ENCODE measurements at regions not wholly inside any gene's neighbourhood (a gene's known extent, or its start where the extent isn't known, plus 50 kb on each side); places are given as distances from the start of the nearest gene placed in this dataset.

DNA sequence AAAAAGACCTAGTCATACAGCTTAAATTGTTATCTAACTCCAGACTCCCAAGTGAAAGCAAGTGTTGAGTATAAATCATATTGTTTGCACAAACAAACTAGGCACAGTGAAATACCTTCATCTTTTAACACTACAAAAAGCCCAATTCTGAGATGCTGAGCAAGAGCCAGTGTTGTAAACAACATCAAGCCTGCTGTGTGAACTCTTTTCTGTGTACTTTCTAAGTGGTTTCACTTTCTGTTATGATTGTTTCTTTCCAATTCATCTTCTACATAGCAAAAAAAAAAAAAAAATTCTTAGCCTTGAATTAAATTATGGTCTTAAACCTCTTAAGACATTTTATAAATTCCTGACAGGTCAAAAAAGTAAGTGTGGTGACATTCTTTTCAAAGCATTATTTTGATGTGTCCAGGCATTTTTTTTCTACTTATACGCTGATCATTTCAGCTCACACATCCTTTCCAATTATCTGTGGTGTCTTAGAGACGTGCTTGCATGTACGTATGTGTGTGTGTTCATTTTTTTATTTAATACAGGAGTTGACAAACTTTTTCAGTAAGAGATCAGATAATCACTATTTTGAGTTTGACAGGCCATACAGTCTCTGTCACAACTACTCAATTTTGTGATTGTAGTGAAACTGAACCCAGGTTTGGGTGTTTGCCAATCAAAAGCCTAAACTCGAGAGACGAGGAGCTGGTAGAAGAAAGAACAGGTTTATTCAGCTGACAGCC is 556.1 kb downstream of the CDH9 start:
- Histone ChIP-seq H3K27me3 (no peaks in the 10 kb centered on the region), H3K36me3 (no peaks in the 10 kb centered on the region), H3K9me3 (no peaks in the 10 kb centered on the region), H3K4me1 (no peaks in the 10 kb centered on the region), H3K27ac (no peak overlapping the region), H3K4me3 (no peak overlapping the region)
- FAIRE-seq (no peak), ATAC-seq (no peak), DNase-seq (no peak)
- 56 to 67% methylated on average over 5 of the region's 5 CpGs for WGBS, 2 donors
- intact Hi-C loops (cut with DNase I): no loop called here
- TF ChIP-seq, protein P1, sequence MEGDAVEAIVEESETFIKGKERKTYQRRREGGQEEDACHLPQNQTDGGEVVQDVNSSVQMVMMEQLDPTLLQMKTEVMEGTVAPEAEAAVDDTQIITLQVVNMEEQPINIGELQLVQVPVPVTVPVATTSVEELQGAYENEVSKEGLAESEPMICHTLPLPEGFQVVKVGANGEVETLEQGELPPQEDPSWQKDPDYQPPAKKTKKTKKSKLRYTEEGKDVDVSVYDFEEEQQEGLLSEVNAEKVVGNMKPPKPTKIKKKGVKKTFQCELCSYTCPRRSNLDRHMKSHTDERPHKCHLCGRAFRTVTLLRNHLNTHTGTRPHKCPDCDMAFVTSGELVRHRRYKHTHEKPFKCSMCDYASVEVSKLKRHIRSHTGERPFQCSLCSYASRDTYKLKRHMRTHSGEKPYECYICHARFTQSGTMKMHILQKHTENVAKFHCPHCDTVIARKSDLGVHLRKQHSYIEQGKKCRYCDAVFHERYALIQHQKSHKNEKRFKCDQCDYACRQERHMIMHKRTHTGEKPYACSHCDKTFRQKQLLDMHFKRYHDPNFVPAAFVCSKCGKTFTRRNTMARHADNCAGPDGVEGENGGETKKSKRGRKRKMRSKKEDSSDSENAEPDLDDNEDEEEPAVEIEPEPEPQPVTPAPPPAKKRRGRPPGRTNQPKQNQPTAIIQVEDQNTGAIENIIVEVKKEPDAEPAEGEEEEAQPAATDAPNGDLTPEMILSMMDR (IDR thresholded peaks at IDR 0.05): no peak

DNA sequence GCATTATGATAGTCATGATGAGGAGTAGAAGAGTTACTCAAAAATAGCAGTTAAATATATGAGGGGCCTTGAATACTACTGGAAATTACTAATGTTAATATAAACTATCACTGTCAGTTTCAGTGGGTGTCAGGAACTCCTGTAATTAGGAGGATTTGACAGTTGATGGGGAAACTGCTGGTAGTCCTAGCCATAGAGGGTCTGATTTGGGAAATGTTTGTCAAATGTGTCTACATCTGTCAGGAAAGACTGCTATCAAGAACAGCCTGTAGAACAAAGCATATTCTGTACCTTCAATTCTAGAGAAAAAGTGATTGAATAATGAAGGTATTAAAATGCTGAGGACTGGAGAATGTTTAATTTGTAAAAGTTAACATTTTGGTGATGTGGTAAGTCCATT is 567.9 kb downstream of the CDH9 start:
- Histone ChIP-seq H3K4me1 (no peaks in the 10 kb centered on the region), H3K4me3 (no peak overlapping the region), H3K27me3 (no peaks in the 10 kb centered on the region), H3K36me3 (no peaks in the 10 kb centered on the region), H3K27ac (no peak overlapping the region), H3K9me3 (no peaks in the 10 kb centered on the region)
- FAIRE-seq (no peak), ATAC-seq (no peak), DNase-seq (no peak)
- TF ChIP-seq, protein P1 (IDR thresholded peaks at IDR 0.05): no peak
- intact Hi-C loops (cut with DNase I): no loop called here

DNA sequence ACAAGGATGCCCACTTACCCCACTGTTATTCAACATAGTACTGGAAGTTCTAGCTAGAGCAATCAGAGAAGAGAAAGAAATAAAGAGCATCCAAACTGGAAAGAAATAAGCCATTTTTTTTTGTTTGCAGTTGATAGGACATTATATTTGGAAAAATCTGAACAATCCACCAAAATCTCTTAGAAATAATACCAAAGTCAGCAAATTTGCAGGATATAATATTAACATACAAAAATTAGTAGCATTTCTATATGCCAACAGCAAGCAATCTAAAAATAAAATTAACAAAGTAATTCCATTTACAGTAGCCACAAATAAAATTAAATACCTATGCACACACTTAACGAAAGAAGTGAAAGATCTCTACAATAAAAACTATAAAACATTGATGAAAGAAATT is 599.3 kb downstream of the CDH9 start:
- no peaks in the 10 kb centered on the region for H3K4me1 ChIP-seq
- ATAC-seq (no peak), FAIRE-seq (no peak), DNase-seq (no peak)
- H3K9me3 ChIP-seq: no peaks in the 10 kb centered on the region
- TF ChIP-seq, protein P1 (IDR thresholded peaks at IDR 0.05): no peak
- H3K4me3 ChIP-seq: no peak overlapping the region
- H3K36me3 ChIP-seq: no peaks in the 10 kb centered on the region
- WGBS, 2 donors: 40 to 47% methylated on average over 1 of the region's 1 CpG
- no peak overlapping the region for H3K27ac ChIP-seq
- intact Hi-C loops (cut with DNase I): no loop called here
- H3K27me3 ChIP-seq: no peaks in the 10 kb centered on the region

DNA sequence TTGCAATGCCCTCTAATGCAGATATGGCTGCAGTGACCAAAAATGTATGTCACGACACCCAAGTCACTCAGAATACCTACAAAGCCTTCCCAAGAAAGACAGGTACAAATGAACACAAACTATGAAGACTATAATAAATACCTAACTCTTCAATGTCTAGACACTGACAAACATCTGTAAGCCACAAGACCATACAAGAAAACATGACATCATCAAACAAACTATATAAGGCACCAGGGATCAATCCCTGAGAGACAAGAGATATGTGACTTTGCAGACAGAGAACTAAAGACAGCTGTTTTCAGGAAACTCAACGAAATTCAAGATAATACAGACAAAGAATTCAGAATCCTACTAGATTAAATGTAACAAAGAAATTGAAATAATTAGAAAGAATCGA is 603.7 kb downstream of the CDH9 start:
- H3K4me1 ChIP-seq: no peaks in the 10 kb centered on the region
- WGBS, 2 donors: 52 to 65% methylated on average over 3 of the region's 3 CpGs
- no peak for ATAC-seq
- no peak overlapping the region for H3K27ac ChIP-seq
- intact Hi-C loops (cut with DNase I): no loop called here
- H3K36me3 ChIP-seq: no peaks in the 10 kb centered on the region
- H3K4me3 ChIP-seq: no peak overlapping the region
- H3K27me3 ChIP-seq: no peaks in the 10 kb centered on the region
- no peak for DNase-seq
- H3K9me3 ChIP-seq: no peaks in the 10 kb centered on the region
- no peak for FAIRE-seq
- TF ChIP-seq, protein P1 (IDR thresholded peaks at IDR 0.05): no peak

DNA sequence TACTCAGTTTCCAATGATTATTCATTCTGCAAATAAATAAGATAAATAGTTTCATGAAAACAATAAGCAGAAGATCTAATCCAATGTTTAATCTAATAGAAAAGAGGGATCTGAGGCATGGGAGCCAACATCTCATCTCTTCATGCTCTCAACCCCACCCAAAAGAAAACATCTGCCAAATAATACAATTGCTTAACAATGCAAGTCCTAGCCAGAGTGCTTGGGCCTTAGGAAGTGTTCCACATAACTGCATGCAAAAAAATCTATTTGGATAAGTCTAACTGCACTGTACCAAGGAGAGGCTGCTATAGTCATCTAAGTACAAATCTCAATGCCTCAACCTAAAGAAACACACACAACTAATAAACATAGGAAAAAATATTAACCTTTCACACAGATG is 606.0 kb downstream of the CDH9 start:
- Histone ChIP-seq H3K4me1 (no peaks in the 10 kb centered on the region), H3K27me3 (no peaks in the 10 kb centered on the region), H3K36me3 (no peaks in the 10 kb centered on the region), H3K4me3 (no peak overlapping the region), H3K27ac (no peak overlapping the region), H3K9me3 (no peaks in the 10 kb centered on the region)
- FAIRE-seq (no peak), ATAC-seq (no peak), DNase-seq (no peak)
- TF ChIP-seq, protein P1 (IDR thresholded peaks at IDR 0.05): no peak
- intact Hi-C loops (cut with DNase I): no loop called here

Data from pancreas (tissue), 10 donors.